Immature natural killer cell (primary cell): ENCODE measurements at regions not wholly inside any gene's neighbourhood (a gene's known extent, or its start where the extent isn't known, plus 50 kb on each side); places are given as distances from the start of the nearest gene placed in this dataset.

Experiments used
- DNase-seq, 3 donors: peaks; one replicate each; pipeline ENCODE4 v3.0.0; 2022; ENCODE audit warnings: mixed read lengths in 1 of 3
- H3K27ac Mint-ChIP-seq, 6 donors: one replicate each; pipeline ENCODE4 v1.8.0; 2020; ENCODE audit warnings: mixed read lengths in 6 of 6, mild to moderate bottlenecking in 5 of 6, inconsistent platforms in 4 of 6, moderate library complexity in 3 of 6
- H3K27me3 Mint-ChIP-seq, 3 donors: one replicate each; pipeline ENCODE4 v1.8.0; 2020 to 2021; ENCODE audit warnings: low read depth in 3 of 3, mild to moderate bottlenecking in 3 of 3, mixed read lengths in 3 of 3, moderate library complexity in 3 of 3, inconsistent platforms in 1 of 3
- H3K36me3 Mint-ChIP-seq, 3 donors: one replicate each; pipeline ENCODE4 v1.8.0; 2020; ENCODE audit warnings: mixed read lengths in 3 of 3, inconsistent platforms in 2 of 3, mild to moderate bottlenecking in 2 of 3
- H3K4me1 Mint-ChIP-seq, 2 donors: one replicate each; pipeline ENCODE4 v1.8.0; 2020; ENCODE audit warnings: inconsistent platforms in 2 of 2, mild to moderate bottlenecking in 2 of 2, mixed read lengths in 2 of 2, moderate library complexity in 1 of 2
- H3K4me3 Mint-ChIP-seq, 5 donors: one replicate each; pipeline ENCODE4 v1.8.0; 2020; ENCODE audit warnings: mild to moderate bottlenecking in 5 of 5, mixed read lengths in 5 of 5, inconsistent platforms in 3 of 5, moderate library complexity in 3 of 5
- H3K9me3 Mint-ChIP-seq, 6 donors: one replicate each; pipeline ENCODE4 v1.8.0; 2020; ENCODE audit warnings: mild to moderate bottlenecking in 6 of 6, mixed read lengths in 6 of 6, inconsistent platforms in 4 of 6, moderate library complexity in 3 of 6

DNA sequence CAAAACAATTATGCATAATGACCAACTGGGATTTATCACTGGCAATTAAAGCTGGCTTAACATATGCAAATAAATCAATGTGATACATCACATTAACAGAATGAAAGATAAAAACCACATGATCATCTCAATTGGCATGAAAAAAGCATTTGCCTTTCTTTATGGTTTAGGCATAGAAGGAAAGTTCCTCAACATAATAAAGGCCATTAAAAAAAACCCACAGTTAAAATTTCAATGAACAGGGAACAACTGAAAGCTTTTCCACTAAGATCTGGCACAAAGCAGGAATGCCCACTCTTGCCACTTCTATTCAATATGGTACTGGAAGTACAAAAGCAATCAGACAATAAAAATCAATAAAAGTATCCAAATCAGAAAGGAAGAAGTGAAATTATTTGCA is 151.2 kb upstream of the CD180 start:
- no peak for DNase-seq
- Mint-ChIP-seq H3K4me1 (peaks cover 26% of the 10 kb centered on the region in 2 donors), H3K9me3 (peaks cover 0 to 12% (median 8%) of the 10 kb centered on the region in 6 donors), H3K4me3 (no peak overlapping the region), H3K36me3 (peaks cover 3 to 9% (median 5%) of the 10 kb centered on the region in 3 donors), H3K27me3 (peaks cover 5 to 8% (median 5%) of the 10 kb centered on the region in 3 donors), H3K27ac (no peak overlapping the region)

DNA sequence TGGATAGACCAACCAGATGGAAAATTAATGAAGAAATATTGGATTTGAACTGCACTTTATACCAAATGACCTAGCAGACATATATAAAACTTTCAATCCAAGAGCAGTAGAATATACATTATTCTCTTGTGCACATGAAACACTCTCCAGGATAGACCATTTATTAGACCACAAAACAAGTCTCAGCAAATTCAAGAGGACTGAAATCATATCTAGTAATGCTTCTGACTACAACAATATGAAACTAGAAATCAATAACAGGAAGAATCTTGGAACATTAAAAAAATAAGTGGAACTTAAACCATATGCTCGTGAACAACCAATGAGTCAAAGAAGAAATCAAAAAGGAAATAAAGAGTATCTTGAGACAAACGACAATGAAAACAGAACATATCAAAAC is 150.0 kb upstream of the CD180 start:
- Mint-ChIP-seq H3K9me3 (peaks cover 0 to 12% (median 8%) of the 10 kb centered on the region in 6 donors), H3K36me3 (peaks cover 3 to 12% (median 5%) of the 10 kb centered on the region in 3 donors)

DNA sequence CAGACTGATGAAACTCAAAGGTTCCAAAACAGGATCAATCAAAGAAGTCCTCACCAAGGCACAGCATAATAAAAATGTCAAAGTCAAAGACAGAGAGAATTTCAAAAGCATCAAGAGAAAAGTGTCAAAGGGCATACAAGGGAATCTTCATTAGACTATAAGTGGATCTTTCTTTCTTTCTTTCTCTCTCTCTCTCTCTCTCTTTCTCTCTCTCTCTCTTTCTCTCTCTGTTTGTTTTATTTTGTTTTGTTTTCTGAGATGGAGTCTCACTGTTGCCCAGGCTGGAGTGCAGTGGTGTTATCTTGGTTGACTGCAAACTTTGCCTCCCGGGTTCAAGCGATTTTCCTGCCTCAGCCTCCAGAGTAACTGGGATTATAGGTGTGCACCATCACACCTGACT is 148.3 kb upstream of the CD180 start:
- Mint-ChIP-seq H3K9me3 (peaks cover 0 to 12% (median 8%) of the 10 kb centered on the region in 6 donors), H3K4me1 (peaks cover 2 to 4% of the 10 kb centered on the region in 2 donors), H3K27ac (no peak overlapping the region), H3K4me3 (no peak overlapping the region), H3K36me3 (peaks cover 3 to 12% (median 5%) of the 10 kb centered on the region in 3 donors), H3K27me3 (peaks cover 5 to 8% (median 6%) of the 10 kb centered on the region in 3 donors)
- DNase-seq: no peak

More for the DNA sequence above, 150.0 kb upstream of the CD180 start:
- no peak for DNase-seq
- Mint-ChIP-seq H3K27ac (no peak overlapping the region), H3K4me1 (peaks cover 20 to 21% of the 10 kb centered on the region in 2 donors), H3K4me3 (no peak overlapping the region), H3K27me3 (peaks cover 5 to 8% (median 5%) of the 10 kb centered on the region in 3 donors)

- Mint-ChIP-seq H3K4me1 (no peaks in the 10 kb centered on the region), H3K4me3 (no peak overlapping the region), H3K36me3 (peaks cover 3 to 12% (median 5%) of the 10 kb centered on the region in 3 donors), H3K27ac (no peak overlapping the region), H3K27me3 (peaks cover 5 to 6% (median 6%) of the 10 kb centered on the region in 3 donors), H3K9me3 (peaks cover 0 to 12% (median 8%) of the 10 kb centered on the region in 6 donors)
- DNase-seq: no peak
Observed at GRCh38 chr5:67343835-67344234, 147.2 kb upstream of the CD180 start.

- Mint-ChIP-seq H3K27me3 (peaks cover 5 to 7% (median 6%) of the 10 kb centered on the region in 3 donors), H3K27ac (no peak overlapping the region), H3K36me3 (peaks cover 3 to 12% (median 5%) of the 10 kb centered on the region in 3 donors), H3K4me1 (no peaks in the 10 kb centered on the region), H3K4me3 (no peak overlapping the region), H3K9me3 (peaks cover 0 to 12% (median 8%) of the 10 kb centered on the region in 6 donors)
- DNase-seq: no peak
Observed at GRCh38 chr5:67341478-67341877, 144.9 kb upstream of the CD180 start.

GRCh38 chr5:67339219-67339767 is 142.7 kb upstream of the CD180 start:
- Mint-ChIP-seq H3K27me3 (peaks cover 2 to 5% (median 4%) of the 10 kb centered on the region in 3 donors), H3K4me1 (no peaks in the 10 kb centered on the region), H3K27ac (no peak overlapping the region), H3K9me3 (peaks cover 0 to 4% (median 2%) of the 10 kb centered on the region in 6 donors), H3K4me3 (no peak overlapping the region), H3K36me3 (peaks cover 0 to 6% (median under 1%) of the 10 kb centered on the region in 3 donors)
- DNase-seq: no peak

- peaks cover under 1 to 4% (median 2%) of the 10 kb centered on the region in 3 donors for H3K27me3 Mint-ChIP-seq
- no peak for DNase-seq
- peaks cover 0 to 6% (median 0%) of the 10 kb centered on the region in 3 donors for H3K36me3 Mint-ChIP-seq
- H3K4me3 Mint-ChIP-seq: no peak overlapping the region
- H3K27ac Mint-ChIP-seq: no peak overlapping the region
- no peaks in the 10 kb centered on the region for H3K4me1 Mint-ChIP-seq
- H3K9me3 Mint-ChIP-seq: peaks cover 0 to 2% (median 0%) of the 10 kb centered on the region in 6 donors
Observed at GRCh38 chr5:67338421-67338820, 141.8 kb upstream of the CD180 start.

DNA sequence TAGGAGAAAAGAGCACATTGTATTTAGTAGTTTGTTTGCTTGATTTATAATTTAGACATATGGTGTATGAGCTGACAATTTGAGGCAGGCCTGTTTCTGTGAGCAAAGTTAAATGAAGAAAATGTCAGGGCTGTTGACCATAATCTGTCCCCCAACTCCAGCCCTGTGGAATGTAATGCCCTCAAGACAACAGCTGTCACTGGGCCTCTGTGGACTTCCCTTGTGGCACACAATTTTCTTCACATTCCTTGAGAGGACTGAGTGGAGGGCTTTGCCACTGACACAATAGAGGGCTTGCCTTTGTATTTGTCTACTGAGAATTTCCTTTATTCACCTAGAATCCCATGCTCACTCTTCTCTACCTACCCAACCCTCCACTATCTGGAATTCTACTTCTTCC is 141.2 kb upstream of the CD180 start:
- no peak for DNase-seq
- H3K27ac Mint-ChIP-seq: no peak overlapping the region
- H3K4me1 Mint-ChIP-seq: no peaks in the 10 kb centered on the region
- no peaks in the 10 kb centered on the region for H3K9me3 Mint-ChIP-seq
- H3K27me3 Mint-ChIP-seq: peaks cover 0 to 4% (median 0%) of the 10 kb centered on the region in 3 donors
- H3K4me3 Mint-ChIP-seq: no peak overlapping the region
- H3K36me3 Mint-ChIP-seq: peaks cover 0 to 6% (median 0%) of the 10 kb centered on the region in 3 donors

DNA sequence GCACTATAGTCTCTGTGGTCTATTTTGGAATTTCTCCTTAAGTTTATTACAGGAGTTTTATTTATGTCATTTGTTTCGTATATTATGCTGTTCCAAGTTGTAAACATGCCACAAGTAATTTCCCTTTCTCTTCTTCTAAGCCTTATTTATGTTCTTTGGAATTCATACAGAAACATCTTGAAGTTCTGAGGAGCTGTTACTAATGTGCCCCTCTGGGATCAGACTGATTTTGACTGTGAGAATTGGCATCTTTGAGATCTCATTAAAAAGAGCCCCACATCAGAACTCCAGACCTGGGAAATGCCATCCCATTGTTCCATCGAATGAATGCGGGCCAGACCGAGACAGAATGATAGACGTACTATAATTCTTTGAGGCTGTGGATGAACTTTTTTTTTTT is 138.8 kb upstream of the CD180 start:
- Mint-ChIP-seq H3K4me3 (no peak overlapping the region), H3K36me3 (peaks cover 0 to 7% (median 3%) of the 10 kb centered on the region in 3 donors), H3K27ac (no peak overlapping the region), H3K27me3 (peaks cover 0 to 8% (median 2%) of the 10 kb centered on the region in 3 donors), H3K4me1 (no peaks in the 10 kb centered on the region), H3K9me3 (no peaks in the 10 kb centered on the region)
- DNase-seq: no peak

DNA sequence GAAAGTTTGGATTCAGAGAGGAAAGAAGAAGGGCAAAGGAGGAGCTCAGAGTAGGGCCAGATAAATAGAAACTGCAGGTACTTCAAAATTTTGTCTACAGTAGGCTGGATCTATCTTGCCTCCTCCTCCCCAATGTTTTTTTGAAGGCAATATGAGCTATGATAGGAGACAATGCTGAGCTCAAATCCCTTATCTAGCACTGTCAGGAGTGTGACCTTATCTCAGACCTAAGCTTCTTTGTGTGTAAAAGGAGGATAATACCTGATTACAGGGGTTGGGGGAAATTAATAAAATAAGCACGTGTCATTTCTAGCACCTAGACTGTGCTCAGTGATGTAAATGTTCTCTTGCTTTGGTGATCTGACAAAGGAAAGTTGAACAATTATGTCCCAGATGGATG is 137.8 kb upstream of the CD180 start:
- Mint-ChIP-seq H3K36me3 (peaks cover 0 to 7% (median 3%) of the 10 kb centered on the region in 3 donors), H3K4me3 (no peak overlapping the region), H3K27ac (no peak overlapping the region), H3K9me3 (no peaks in the 10 kb centered on the region), H3K4me1 (no peaks in the 10 kb centered on the region), H3K27me3 (peaks cover 0 to 6% (median 3%) of the 10 kb centered on the region in 3 donors)
- no peak for DNase-seq

DNA sequence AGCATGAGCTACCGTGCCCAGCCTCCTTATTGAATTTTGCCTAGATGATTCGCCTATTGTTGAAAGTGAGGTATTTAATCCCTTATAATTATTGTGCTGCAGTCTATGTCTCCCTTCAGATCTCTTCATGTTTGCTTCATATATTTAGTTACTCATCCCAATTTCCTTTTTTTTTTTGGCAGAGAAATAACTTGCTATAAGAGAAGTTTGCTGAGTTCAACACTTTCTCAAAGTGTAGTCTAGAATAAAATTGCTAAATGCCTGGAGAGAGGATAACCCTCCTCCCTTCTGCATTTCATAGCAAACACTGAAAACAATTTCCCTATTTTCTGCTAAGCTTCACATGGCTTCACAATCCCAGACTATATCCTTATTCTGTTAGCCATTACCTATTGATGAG is 136.6 kb upstream of the CD180 start:
- H3K4me3 Mint-ChIP-seq: no peak overlapping the region
- H3K4me1 Mint-ChIP-seq: no peaks in the 10 kb centered on the region
- peaks cover 0 to 7% (median 3%) of the 10 kb centered on the region in 3 donors for H3K36me3 Mint-ChIP-seq
- H3K27me3 Mint-ChIP-seq: peaks cover 0 to 4% (median 3%) of the 10 kb centered on the region in 3 donors
- no peak for DNase-seq
- no peaks in the 10 kb centered on the region for H3K9me3 Mint-ChIP-seq
- H3K27ac Mint-ChIP-seq: no peak overlapping the region

GRCh38 chr5:67331296-67331925 is 134.8 kb upstream of the CD180 start:
- no peak overlapping the region for H3K4me3 Mint-ChIP-seq
- DNase-seq: no peak
- H3K9me3 Mint-ChIP-seq: no peaks in the 10 kb centered on the region
- H3K4me1 Mint-ChIP-seq: no peaks in the 10 kb centered on the region
- H3K27me3 Mint-ChIP-seq: peaks cover 0 to 4% (median 3%) of the 10 kb centered on the region in 3 donors
- H3K36me3 Mint-ChIP-seq: peaks cover 0 to 7% (median 3%) of the 10 kb centered on the region in 3 donors
- H3K27ac Mint-ChIP-seq: no peak overlapping the region

DNA sequence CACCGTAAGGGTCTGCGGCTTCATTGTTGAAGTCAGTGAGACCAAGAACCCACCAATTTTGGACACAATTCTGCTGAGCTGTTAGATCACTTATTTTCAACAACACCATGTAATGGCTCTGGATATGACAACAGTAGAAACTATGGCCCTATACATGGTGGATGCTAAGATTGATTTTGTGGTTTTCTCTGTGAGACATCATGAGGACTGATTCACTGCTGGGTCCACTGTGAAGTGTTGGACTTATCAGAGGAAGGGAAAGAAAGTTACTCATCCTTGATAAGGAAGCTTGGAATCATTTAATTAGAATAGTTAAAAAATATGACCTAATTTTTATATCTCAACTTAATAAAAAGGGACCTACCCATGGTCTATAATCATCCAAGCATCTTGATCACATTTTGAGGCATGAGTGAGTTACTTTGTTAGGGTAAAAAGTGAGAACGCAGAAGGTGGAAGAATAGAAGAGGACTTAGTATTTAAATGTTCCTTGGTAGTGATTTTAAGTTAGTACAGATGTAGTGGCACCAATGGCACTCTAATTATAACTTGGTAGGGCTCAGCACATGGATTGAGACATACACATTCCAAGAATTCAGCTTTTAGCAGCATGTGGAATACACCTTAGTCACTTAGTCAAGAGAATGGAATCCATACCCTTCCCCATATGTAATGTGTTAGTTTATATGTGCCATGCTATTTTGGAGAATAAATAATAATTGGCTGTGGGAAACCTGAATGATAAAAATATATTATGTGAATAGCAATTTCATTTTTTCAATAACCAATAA is 123.5 kb upstream of the CD180 start:
- Mint-ChIP-seq H3K9me3 (no peaks in the 10 kb centered on the region), H3K36me3 (no peaks in the 10 kb centered on the region), H3K27ac (no peak overlapping the region), H3K4me3 (no peak overlapping the region), H3K27me3 (no peaks in the 10 kb centered on the region), H3K4me1 (no peaks in the 10 kb centered on the region)
- DNase-seq: no peak

- Mint-ChIP-seq H3K27me3 (peaks cover 0 to 1% (median 0%) of the 10 kb centered on the region in 3 donors), H3K4me1 (no peaks in the 10 kb centered on the region), H3K9me3 (no peaks in the 10 kb centered on the region), H3K4me3 (no peak overlapping the region), H3K27ac (no peak overlapping the region), H3K36me3 (no peaks in the 10 kb centered on the region)
- DNase-seq: no peak
Observed at GRCh38 chr5:67318746-67319145, 122.1 kb upstream of the CD180 start.
